GM21825 (cell line): ENCODE measurements at regions not wholly inside any gene's neighbourhood (a gene's known extent, or its start where the extent isn't known, plus 50 kb on each side); places are given as distances from the start of the nearest gene placed in this dataset.
"Not testable (repeated sequence)": the region's sequence is repeated elsewhere in the genome, so short reads cannot be mapped to it uniquely, and the experiment has no call there.

Experiments used
- ATAC-seq: cut with Tn5 transposase; IDR thresholded peaks from one replicate; pipeline ENCODE4 v1.9.1; 2021; ENCODE audit warnings: mild to moderate bottlenecking, moderate library complexity; ENCODE audit not compliant: unreplicated experiment

- ATAC-seq: no peak
Measured at GRCh38 chr7:85376589-85376988, 189.7 kb upstream of the SEMA3D start.

- ATAC-seq: no peak
Measured at GRCh38 chr7:85356916-85357315, 170.1 kb upstream of the SEMA3D start.

- ATAC-seq: peak; percentile 75
Measured at GRCh38 chr7:85343484-85343883, 156.6 kb upstream of the SEMA3D start.

GRCh38 chr7:85342781-85343180 is 155.9 kb upstream of the SEMA3D start:
- ATAC-seq: no peak

GRCh38 chr7:85341973-85342372 is 155.1 kb upstream of the SEMA3D start:
- no peak for ATAC-seq

GRCh38 chr7:85341121-85341520 is 154.3 kb upstream of the SEMA3D start:
- no peak for ATAC-seq

- no peak for ATAC-seq
Measured at GRCh38 chr7:85336086-85336485, 149.2 kb upstream of the SEMA3D start.

GRCh38 chr7:85335113-85335512 is 148.3 kb upstream of the SEMA3D start:
- not testable (repeated sequence) for ATAC-seq

- ATAC-seq: no peak
Measured at GRCh38 chr7:85328456-85328998, 141.7 kb upstream of the SEMA3D start.

GRCh38 chr7:85324145-85324799 is 137.4 kb upstream of the SEMA3D start:
- ATAC-seq: no peak

- ATAC-seq: no peak
Measured at GRCh38 chr7:85322252-85322651, 135.4 kb upstream of the SEMA3D start.

- no peak for ATAC-seq
Measured at GRCh38 chr7:85320699-85321476, 134.0 kb upstream of the SEMA3D start.

GRCh38 chr7:85316489-85316888 is 129.6 kb upstream of the SEMA3D start:
- ATAC-seq: no peak

- no peak for ATAC-seq
Measured at GRCh38 chr7:85310301-85310700, 123.4 kb upstream of the SEMA3D start.

GRCh38 chr7:85306115-85306514 is 119.3 kb upstream of the SEMA3D start:
- no peak for ATAC-seq

- no peak for ATAC-seq
Measured at GRCh38 chr7:85294176-85294575, 107.3 kb upstream of the SEMA3D start.

GRCh38 chr7:85292908-85293576 is 106.2 kb upstream of the SEMA3D start:
- peak; percentile 56 for ATAC-seq

- ATAC-seq: no peak
Measured at GRCh38 chr7:85290269-85290668, 103.4 kb upstream of the SEMA3D start.

- ATAC-seq: no peak
Measured at GRCh38 chr7:85289279-85289678, 102.4 kb upstream of the SEMA3D start.

GRCh38 chr7:85287106-85287825 is 100.4 kb upstream of the SEMA3D start:
- no peak for ATAC-seq

GRCh38 chr7:85286446-85286845 is 99.6 kb upstream of the SEMA3D start:
- ATAC-seq: no peak
